B cell (primary cell): ENCODE measurements at regions not wholly inside any gene's neighbourhood (a gene's known extent, or its start where the extent isn't known, plus 50 kb on each side); places are given as distances from the start of the nearest gene placed in this dataset.

Experiments
- ATAC-seq: fragments of 200-7000 bp; cut with Tn5 transposase; one replicate; pipeline ENCODE4 v1.10.0; 2021; ENCODE audit warnings: low read depth, mild to moderate bottlenecking, moderate number of reproducible peaks, moderate library complexity
- CTCF ChIA-PET: fragments of 350-600 bp; sonication (Branson Sonifier 250); formaldehyde crosslinking; loops from one replicate; lab custom pipeline; 2021; ENCODE audit warnings: antibody characterized with exemption, inconsistent platforms; lab: Charles Lee
- POLR2A ChIA-PET: fragments of 350-600 bp; sonication (Branson Sonifier 250); formaldehyde crosslinking; loops from one replicate; lab custom pipeline; 2021; ENCODE audit warnings: antibody characterized with exemption; lab: Charles Lee
- DNase-seq: peaks from one replicate; pipeline ENCODE4 v3.0.0; 2013
- H2AFZ ChIP-seq: 2 replicates; pipeline ENCODE4 v1.6.1; 2012; ENCODE audit warnings: mild to moderate bottlenecking, low read depth, low read length; ENCODE audit not compliant: insufficient read depth, poor library complexity, severe bottlenecking
- H3K27ac ChIP-seq, 2 donors: 1 replicate in 1 of 2; 2 replicates in 1 of 2; pipeline ENCODE4 v1.5.1; 2012 to 2013; ENCODE audit warnings: low read length in 2 of 2, mild to moderate bottlenecking in 2 of 2, moderate library complexity in 1 of 2
- H3K27me3 ChIP-seq, 4 experiments: fragments of 200-600 bp in 1 of 4; sonication (generic) in 1 of 4; replicated peaks in 1 of 4; 1 replicate in 2 of 4; 2 replicates in 2 of 4; pipeline versions ENCODE4 v1.6.1 to v1.7.0; 2013 to 2016; ENCODE audit warnings: low read length in 3 of 4, mild to moderate bottlenecking in 2 of 4, mixed read lengths in 1 of 4, moderate library complexity in 1 of 4; ENCODE audit not compliant: insufficient read depth in 4 of 4, control insufficient read depth in 3 of 4; ENCODE audit errors: control extremely low read depth in 1 of 4
- H3K36me3 ChIP-seq, 2 experiments: replicated peaks in 1 of 2; 1 replicate in 1 of 2; 2 replicates in 1 of 2; pipeline versions ENCODE4 v1.6.1 to v1.7.1; 2013; ENCODE audit warnings: low read length in 1 of 2; ENCODE audit not compliant: insufficient read depth in 2 of 2, control insufficient read depth in 1 of 2; ENCODE audit errors: control extremely low read depth in 1 of 2, extremely low read depth in 1 of 2
- H3K4me1 ChIP-seq, 2 donors: fragments of 200-600 bp in 1 of 2; sonication (generic) in 1 of 2; 1 replicate in 1 of 2; 2 replicates in 1 of 2; pipeline versions ENCODE4 v1.5.1 to v1.6.1; 2013 to 2017; ENCODE audit warnings: low read length in 2 of 2; ENCODE audit not compliant: control insufficient read depth in 2 of 2, insufficient read depth in 2 of 2
- H3K4me2 ChIP-seq: replicated peaks from 2 replicates; pipeline ENCODE3; 2012; ENCODE audit warnings: mild to moderate bottlenecking, low read depth, low read length; ENCODE audit not compliant: poor library complexity, severe bottlenecking
- H3K4me3 ChIP-seq, 5 experiments: fragments of 200-600 bp in 1 of 5; sonication (generic) in 1 of 5; 1 replicate in 3 of 5; 2 replicates in 2 of 5; pipeline versions ENCODE4 v1.5.1 to v1.7.0; 2011 to 2016; ENCODE audit warnings: low read length in 4 of 5, mild to moderate bottlenecking in 4 of 5, low read depth in 2 of 5, control low read depth in 1 of 5, moderate library complexity in 1 of 5; ENCODE audit not compliant: insufficient read depth in 1 of 5; ENCODE audit errors: control extremely low read depth in 1 of 5, extremely low read depth in 1 of 5
- H3K79me2 ChIP-seq: fragments of 200-600 bp; sonication (generic); one replicate; pipeline ENCODE4 v1.6.0; 2016; ENCODE audit warnings: low read length; ENCODE audit not compliant: control insufficient read depth, insufficient read depth
- H3K9ac ChIP-seq: fragments of 200-600 bp; sonication (generic); 2 replicates; pipeline ENCODE4 v1.6.1; 2017; ENCODE audit warnings: mild to moderate bottlenecking, low read length, moderate library complexity
- H3K9me3 ChIP-seq, 3 donors: one replicate each; pipeline versions ENCODE4 v1.6.1 to v1.7.1; 2013; ENCODE audit warnings: low read length in 2 of 3; ENCODE audit not compliant: control insufficient read depth in 2 of 3, insufficient read depth in 1 of 3; ENCODE audit errors: control extremely low read depth in 1 of 3
- H4K20me1 ChIP-seq: 2 replicates; pipeline ENCODE4 v1.6.0; 2012; ENCODE audit warnings: mild to moderate bottlenecking, low read length; ENCODE audit not compliant: insufficient read depth, control insufficient read depth, poor library complexity, severe bottlenecking
- H3K27ac Mint-ChIP-seq: one replicate; pipeline ENCODE4 v1.8.0; 2021; ENCODE audit warnings: mixed read lengths
- H3K27me3 Mint-ChIP-seq: one replicate; pipeline ENCODE4 v1.8.0; 2021; ENCODE audit warnings: mixed read lengths
- H3K4me1 Mint-ChIP-seq: one replicate; pipeline ENCODE4 v1.8.0; 2021; ENCODE audit warnings: mixed read lengths
- H3K4me3 Mint-ChIP-seq: one replicate; pipeline ENCODE4 v1.8.0; 2021; ENCODE audit warnings: mixed read lengths
- H3K9me3 Mint-ChIP-seq: one replicate; pipeline ENCODE4 v1.8.0; 2022; ENCODE audit warnings: mixed read lengths; ENCODE audit not compliant: insufficient read depth
- EZH2 ChIP-seq: IDR thresholded peaks from 2 replicates; pipeline ENCODE4 v1.6.1; 2012; ENCODE audit warnings: borderline replicate concordance, low read depth, mild to moderate bottlenecking, moderate library complexity, low read length; ENCODE audit not compliant: insufficient read depth, poor library complexity, severe bottlenecking
- WGBS: methylation state at CpG from one replicate; pipeline ENCODE4 v1.1.5; 2013; ENCODE audit warnings: missing lambda C conversion rate; ENCODE audit not compliant: insufficient coverage; 5-methylcytosine and 5-hydroxymethylcytosine counted together
- intact Hi-C: fragments of 100-400 bp; cut with micrococcal nuclease; formaldehyde crosslinking; loops from one replicate; pipeline ENCODE4 v1.10.0; 2022
- TF ChIP-seq, protein P1 (sequence below): fragments of 200-600 bp; IDR thresholded peaks from one replicate; pipeline ENCODE4 v1.8.0; 2022; ENCODE audit warnings: antibody characterized with exemption, mild to moderate bottlenecking

DNA sequence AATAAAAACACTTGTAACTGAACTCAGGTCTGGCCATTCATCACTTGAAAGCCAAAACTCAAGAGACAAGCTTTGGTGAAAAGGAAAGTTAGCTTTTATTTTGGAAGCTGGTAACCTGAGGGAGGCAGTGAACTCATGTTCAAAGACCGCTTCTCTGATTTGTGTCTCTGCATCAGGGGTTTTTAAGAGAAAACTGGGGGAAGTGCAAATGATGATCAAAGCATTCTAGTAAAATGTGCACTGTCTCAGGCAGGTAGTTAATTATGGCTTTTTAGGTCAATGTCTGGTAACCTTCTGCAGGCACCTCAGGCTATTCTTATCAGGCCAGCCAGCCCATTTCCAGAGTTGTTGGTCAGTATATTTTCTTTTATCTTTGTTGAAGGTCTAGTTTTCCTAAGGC is 162.2 kb downstream of the SYT10 start:
- POLR2A ChIA-PET = no interaction called here
- H3K4me3 ChIP-seq = no peak overlapping the region

DNA sequence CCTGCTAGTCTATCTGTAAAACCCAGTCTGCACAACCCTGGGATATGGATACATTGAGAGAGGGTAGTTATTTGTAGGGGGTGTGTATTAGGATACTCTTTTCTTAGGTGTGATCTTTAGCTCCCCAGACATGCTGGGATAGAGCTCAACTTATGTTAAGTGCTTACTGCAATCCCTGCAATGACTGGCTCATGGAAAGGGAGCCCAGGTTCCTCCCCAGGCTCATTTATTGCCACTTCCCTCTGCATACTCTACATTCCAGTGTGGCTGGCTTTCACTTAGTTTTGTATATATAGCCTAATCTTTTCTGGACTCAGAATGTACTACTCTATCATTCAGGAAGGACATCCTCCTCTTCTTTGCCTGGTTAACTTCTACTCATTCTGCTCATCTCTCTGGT is 172.0 kb downstream of the SYT10 start:
- CTCF ChIA-PET = no interaction called here
- Histone ChIP-seq H3K4me3 (no peak overlapping the region), H3K36me3 (no peaks in the 10 kb centered on the region), H3K79me2 (no peaks in the 10 kb centered on the region), H3K4me2 (no peak overlapping the region), H3K27me3 (no peaks in the 10 kb centered on the region), H4K20me1 (no peaks in the 10 kb centered on the region), H2AFZ (no peak overlapping the region), H3K9ac (no peak overlapping the region), H3K9me3 (no peaks in the 10 kb centered on the region), H3K27ac (no peak overlapping the region), H3K4me1 (no peaks in the 10 kb centered on the region)
- DNase-seq (no peak), ATAC-seq (no peak)
- Mint-ChIP-seq H3K4me3 (no peak overlapping the region), H3K27ac (no peak overlapping the region), H3K4me1 (no peaks in the 10 kb centered on the region), H3K9me3 (peaks cover 4% of the 10 kb centered on the region), H3K27me3 (no peaks in the 10 kb centered on the region)
- intact Hi-C loops = no loop called here
- POLR2A ChIA-PET = no interaction called here
- TF ChIP-seq, protein P1, sequence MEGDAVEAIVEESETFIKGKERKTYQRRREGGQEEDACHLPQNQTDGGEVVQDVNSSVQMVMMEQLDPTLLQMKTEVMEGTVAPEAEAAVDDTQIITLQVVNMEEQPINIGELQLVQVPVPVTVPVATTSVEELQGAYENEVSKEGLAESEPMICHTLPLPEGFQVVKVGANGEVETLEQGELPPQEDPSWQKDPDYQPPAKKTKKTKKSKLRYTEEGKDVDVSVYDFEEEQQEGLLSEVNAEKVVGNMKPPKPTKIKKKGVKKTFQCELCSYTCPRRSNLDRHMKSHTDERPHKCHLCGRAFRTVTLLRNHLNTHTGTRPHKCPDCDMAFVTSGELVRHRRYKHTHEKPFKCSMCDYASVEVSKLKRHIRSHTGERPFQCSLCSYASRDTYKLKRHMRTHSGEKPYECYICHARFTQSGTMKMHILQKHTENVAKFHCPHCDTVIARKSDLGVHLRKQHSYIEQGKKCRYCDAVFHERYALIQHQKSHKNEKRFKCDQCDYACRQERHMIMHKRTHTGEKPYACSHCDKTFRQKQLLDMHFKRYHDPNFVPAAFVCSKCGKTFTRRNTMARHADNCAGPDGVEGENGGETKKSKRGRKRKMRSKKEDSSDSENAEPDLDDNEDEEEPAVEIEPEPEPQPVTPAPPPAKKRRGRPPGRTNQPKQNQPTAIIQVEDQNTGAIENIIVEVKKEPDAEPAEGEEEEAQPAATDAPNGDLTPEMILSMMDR = no peak
- TF ChIP-seq EZH2 = no peak

More for the DNA sequence above, 162.2 kb downstream of the SYT10 start:
- no peak overlapping the region for H3K4me2 ChIP-seq
- no peaks in the 10 kb centered on the region for H3K79me2 ChIP-seq
- H3K9ac ChIP-seq = no peak overlapping the region
- H4K20me1 ChIP-seq = no peaks in the 10 kb centered on the region
- Mint-ChIP-seq H3K9me3 (peaks cover 10% of the 10 kb centered on the region), H3K4me1 (no peaks in the 10 kb centered on the region), H3K27ac (no peak overlapping the region), H3K4me3 (no peak overlapping the region), H3K27me3 (no peaks in the 10 kb centered on the region)
- TF ChIP-seq, protein P1 = no peak
- TF ChIP-seq EZH2 = no peak
- ATAC-seq (no peak), DNase-seq (no peak)
- H3K9me3 ChIP-seq = peaks cover 0 to 10% (median 9%) of the 10 kb centered on the region in 3 donors
- H3K4me1 ChIP-seq = no peaks in the 10 kb centered on the region
- H2AFZ ChIP-seq = no peak overlapping the region
- CTCF ChIA-PET = no interaction called here
- 85% methylated on average over 1 of the region's 1 CpG for WGBS
- no peaks in the 10 kb centered on the region for H3K27me3 ChIP-seq
- no peaks in the 10 kb centered on the region for H3K36me3 ChIP-seq
- no peak overlapping the region for H3K27ac ChIP-seq
- intact Hi-C loops = no loop called here
